Adrenal gland (tissue), 5 donors: ENCODE measurements at regions not wholly inside any gene's neighbourhood (a gene's known extent, or its start where the extent isn't known, plus 50 kb on each side); places are given as distances from the start of the nearest gene placed in this dataset.

Experiments
- CTCF ChIP-seq, 6 experiments: fragments of 450-650 bp in 4 of 6; fragments of 200-600 bp in 2 of 6; sonication (generic) in 1 of 6; IDR thresholded peaks; 1 replicate in 5 of 6; 2 replicates in 1 of 6; pipeline versions ENCODE4 v1.5.1 to v1.8.0; 2016 to 2021; ENCODE audit warnings: antibody characterized with exemption in 6 of 6, mild to moderate bottlenecking in 2 of 6, moderate library complexity in 1 of 6
- POLR2A ChIP-seq, 2 donors: fragments of 450-650 bp; IDR thresholded peaks; one replicate each; pipeline ENCODE4 v1.6.1; 2017; ENCODE audit warnings: antibody characterized with exemption in 2 of 2, mild to moderate bottlenecking in 2 of 2, moderate library complexity in 1 of 2
- donor health status: DM: no; HTN: no; CAD: no.

GRCh38 chr12:17203497-17203896 is 597.5 kb upstream of the LMO3 start:
- TF ChIP-seq CTCF (IDR thresholded peaks at IDR 0.05) (no peak), POLR2A (IDR thresholded peaks at IDR 0.05) (no peak)
